Mammary epithelial cell (primary cell): ENCODE measurements at regions not wholly inside any gene's neighbourhood (a gene's known extent, or its start where the extent isn't known, plus 50 kb on each side); places are given as distances from the start of the nearest gene placed in this dataset.

ENCODE experiments used
- EZH2 ChIP-seq: IDR thresholded peaks from 2 replicates; pipeline ENCODE4 v1.6.1; 2012; ENCODE audit warnings: low read length, inconsistent platforms, borderline replicate concordance
- TF ChIP-seq, protein P1 (sequence below), 2 donors: IDR thresholded peaks in 1 of 2; conservative IDR thresholded peaks in 1 of 2; 2 replicates each; pipeline ENCODE4 v1.5.1; 2011 to 2012; ENCODE audit warnings: inconsistent platforms in 2 of 2, low read length in 2 of 2, mild to moderate bottlenecking in 2 of 2, control low read depth in 1 of 2, low read depth in 1 of 2; ENCODE audit not compliant: insufficient read depth in 1 of 2; ENCODE audit errors: extremely low read depth in 1 of 2

DNA sequence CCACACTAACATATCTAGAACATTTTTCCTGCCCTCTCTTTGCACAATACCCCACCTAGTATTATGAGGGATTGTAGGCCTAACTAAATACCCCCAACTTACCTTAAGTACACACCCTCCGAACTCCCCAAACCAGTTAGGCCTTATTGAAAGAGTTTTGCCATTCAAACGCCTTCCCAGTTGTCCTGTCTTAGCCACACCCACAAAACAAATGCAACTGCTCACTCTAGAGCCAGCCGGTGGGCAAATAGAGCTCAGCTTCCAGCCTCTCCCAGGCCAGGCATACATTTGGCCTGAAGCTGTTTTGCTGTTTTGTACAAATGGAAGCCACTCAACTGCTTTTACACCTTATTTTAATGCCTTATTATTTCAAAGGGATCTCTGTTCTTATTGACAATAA is 224.2 kb upstream of the RUNX1 start:
- TF ChIP-seq, protein P1, sequence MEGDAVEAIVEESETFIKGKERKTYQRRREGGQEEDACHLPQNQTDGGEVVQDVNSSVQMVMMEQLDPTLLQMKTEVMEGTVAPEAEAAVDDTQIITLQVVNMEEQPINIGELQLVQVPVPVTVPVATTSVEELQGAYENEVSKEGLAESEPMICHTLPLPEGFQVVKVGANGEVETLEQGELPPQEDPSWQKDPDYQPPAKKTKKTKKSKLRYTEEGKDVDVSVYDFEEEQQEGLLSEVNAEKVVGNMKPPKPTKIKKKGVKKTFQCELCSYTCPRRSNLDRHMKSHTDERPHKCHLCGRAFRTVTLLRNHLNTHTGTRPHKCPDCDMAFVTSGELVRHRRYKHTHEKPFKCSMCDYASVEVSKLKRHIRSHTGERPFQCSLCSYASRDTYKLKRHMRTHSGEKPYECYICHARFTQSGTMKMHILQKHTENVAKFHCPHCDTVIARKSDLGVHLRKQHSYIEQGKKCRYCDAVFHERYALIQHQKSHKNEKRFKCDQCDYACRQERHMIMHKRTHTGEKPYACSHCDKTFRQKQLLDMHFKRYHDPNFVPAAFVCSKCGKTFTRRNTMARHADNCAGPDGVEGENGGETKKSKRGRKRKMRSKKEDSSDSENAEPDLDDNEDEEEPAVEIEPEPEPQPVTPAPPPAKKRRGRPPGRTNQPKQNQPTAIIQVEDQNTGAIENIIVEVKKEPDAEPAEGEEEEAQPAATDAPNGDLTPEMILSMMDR (conservative IDR thresholded peaks at IDR 0.05 in 1 of 2, IDR thresholded peaks at IDR 0.05 in 1 of 2; ENCODE audit: extremely low read depth in 1 of 2, insufficient read depth in 1 of 2, low read depth in 1 of 2, low read length in 2 of 2): no peak
- no peak for TF ChIP-seq EZH2
